ENCODE measurements at regions not wholly inside any gene's neighbourhood (a gene's known extent, or its start where the extent isn't known, plus 50 kb on each side); places are given as distances from the start of the nearest gene placed in this dataset.

DNA sequence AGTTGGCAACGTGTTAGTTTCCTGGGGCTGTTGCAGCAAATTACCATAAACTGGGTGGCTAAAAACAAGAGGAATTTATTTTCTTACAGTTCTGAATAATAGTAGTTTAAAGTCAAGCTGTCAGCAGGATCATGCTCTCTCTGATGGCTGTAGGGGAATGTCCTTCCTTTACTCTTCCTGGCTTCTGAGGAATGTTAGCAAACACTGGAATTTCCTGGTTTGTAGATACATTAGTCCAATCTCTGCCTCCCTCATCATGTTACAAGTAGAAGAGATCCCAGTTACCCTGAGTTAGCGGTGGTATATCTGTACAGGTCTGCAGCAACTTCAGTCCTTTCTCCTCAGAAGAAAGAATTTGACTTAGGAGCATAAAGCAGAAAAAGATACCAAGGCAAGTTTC is 2249.1 kb downstream of the NCAM2 start:
- DNase-seq = no peak

DNA sequence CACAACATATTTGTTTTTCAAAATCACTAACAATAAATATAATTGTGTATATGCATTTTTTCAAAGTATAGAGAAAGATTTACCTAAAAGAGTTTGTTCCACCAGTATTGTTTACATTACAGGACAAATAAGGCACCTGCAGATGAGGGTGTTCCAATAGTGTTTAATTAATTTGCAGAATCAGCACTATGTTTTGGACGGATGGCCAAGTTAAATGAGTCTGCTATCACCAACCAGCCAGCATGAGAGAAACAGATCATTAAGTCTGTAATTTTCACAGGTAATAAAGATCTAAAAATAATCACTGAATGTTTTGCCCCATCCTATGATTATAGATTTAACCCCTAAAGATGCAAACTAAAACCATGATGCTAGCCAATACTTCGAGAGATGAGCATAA is 2247.0 kb downstream of the NCAM2 start:
- DNase-seq = no peak

GRCh38 chr21:23223882-23224281 is 2225.7 kb downstream of the NCAM2 start:
- no peak for DNase-seq

GRCh38 chr21:23218667-23219066 is 2220.5 kb downstream of the NCAM2 start:
- DNase-seq = no peak

- DNase-seq = no peak
Observed at GRCh38 chr21:23217597-23217996, 2219.4 kb downstream of the NCAM2 start.

DNA sequence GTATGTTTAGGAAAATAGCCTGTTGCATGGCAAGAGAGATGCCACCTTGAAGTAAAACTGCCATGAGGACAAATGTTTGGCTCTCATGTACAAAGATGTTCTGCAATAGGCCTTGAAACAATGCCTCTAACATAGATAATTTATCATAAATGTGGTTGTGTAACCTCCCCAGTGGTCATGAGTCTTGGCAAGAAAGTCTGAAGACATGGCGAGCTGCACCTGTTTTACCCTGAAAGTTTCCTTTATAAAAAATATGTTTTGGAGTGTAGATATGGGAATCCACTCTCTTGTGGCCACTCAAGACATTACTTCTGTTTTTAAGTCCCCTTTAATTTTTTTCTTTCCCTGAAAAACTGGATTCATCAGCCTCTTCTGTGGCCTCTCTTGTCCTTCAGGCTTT is 2217.1 kb downstream of the NCAM2 start:
- no peak for DNase-seq

All from CD4-positive, alpha-beta T cell treated with Interleukin-6 for 4 hours (primary cell).